ENCODE measurements at regions not wholly inside any gene's neighbourhood (a gene's known extent, or its start where the extent isn't known, plus 50 kb on each side); places are given as distances from the start of the nearest gene placed in this dataset.

DNA sequence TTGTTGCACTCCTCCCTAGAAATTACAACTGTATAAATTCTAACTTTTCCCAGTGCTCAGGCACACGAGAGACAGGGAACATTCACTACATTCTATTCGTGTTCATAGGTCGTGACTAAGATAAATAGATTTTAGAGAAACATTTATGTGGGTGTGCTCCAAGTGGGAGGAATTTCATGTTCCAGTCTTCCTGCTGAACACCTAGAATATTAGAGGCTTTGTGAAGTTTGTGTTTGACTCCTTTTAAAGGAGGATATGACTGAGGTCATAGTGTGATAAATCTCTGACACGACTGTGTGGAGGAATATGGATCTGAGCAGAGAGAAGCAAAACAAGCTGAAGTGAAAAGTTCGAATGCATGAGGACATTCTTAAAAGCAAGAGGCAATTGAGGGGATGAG, 355.3 kb downstream of the ZSWIM6 start:
- no peak for DNase-seq (ENCODE audit: low read depth)

GRCh38 chr5:61689153-61689846, 357.2 kb downstream of the ZSWIM6 start:
- DNase-seq (ENCODE audit: low read depth): no peak

DNA sequence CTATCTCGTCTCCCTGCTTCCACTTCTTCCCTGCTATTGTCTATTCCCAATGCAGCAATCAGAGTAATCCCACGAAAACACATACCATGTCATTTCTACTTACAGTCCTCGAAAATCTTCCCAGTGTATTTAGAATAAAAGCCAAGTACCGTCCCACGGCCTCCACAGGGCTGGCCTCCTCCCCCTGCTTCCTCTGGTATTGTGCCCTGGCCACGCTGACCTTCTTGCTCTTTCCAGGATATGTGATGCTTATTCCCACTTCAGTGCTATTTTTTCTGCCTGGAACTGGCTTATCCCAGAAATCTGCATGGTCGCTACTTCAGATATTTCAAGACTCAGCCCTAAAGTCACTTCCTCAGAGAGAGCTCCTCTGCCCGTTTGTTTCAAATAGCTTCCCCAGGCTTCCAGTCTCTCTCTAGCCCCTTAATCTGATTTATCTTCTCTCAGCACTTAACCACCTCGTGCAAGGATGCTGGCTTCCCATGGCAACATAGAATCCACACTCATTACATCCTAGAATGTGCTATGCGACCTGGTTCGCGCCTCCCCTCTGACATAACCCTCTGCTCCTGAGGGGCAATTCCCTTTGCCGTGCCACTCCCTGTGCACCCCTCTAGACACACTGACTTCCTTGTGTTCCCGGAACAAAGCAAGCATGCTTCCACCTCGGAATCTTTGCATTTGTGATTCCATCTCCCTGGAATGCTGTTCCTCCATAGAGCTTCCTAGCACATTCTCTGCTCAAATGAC, 365.9 kb downstream of the ZSWIM6 start:
- DNase-seq (ENCODE audit: low read depth): no peak

DNA sequence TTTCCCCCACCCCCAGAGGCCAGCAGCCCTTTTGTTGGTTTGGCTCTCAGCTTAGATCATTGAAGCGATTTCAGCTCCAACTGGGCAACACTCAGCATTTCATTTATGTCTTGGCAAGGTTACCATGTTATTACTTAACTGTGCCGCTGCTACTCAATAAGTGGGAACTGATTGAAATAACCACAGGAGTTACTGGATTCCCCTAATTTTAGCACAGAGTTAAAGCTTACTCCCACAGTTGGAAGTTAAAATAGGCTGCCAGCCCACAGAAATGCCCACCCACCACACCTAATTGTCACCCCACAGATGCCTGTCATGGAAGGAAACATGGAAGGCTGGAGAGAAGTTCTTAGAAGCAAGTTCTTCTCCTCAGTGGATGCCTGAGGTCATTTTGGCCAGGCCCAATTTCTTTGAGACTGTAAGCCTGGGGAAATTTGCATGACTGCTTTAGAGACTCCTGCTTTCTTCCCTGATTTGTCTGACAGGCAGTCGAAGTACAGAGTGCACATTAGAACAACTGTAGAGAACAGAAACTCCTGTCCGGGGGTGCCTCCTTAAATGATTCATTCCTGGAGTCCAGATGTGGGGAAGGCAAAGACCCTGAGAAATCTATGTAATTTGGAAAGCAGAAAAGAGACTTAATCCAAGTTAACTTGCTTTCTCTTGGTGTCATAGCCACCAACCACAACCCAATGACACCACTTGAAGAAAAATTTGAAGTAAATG, 370.0 kb downstream of the ZSWIM6 start:
- DNase-seq (ENCODE audit: low read depth): no peak

- DNase-seq (ENCODE audit: low read depth): no peak
These were observed 370.7 kb downstream of the ZSWIM6 start for GRCh38 chr5:61702784-61703183.

DNA sequence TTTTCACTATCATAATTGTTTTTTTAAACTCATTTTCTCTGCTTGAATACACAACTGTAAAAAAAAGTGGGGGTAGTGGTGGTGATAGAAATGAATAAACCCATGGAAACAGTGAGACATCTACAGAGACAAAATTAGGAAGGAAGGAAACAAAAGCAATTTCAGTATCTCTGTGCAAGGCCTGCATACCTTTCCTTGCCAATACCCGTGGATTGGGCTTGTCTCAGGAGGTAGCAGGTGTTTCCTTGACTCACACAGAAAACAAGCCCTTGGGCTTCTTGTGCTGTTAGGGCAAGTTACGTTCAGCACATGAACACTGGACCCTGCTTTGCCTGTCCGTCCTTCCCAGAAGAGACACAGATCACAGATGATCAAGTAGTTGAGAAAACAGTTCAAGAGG, 372.2 kb downstream of the ZSWIM6 start:
- DNase-seq (ENCODE audit: low read depth): no peak

GRCh38 chr5:61706751-61707150, 374.7 kb downstream of the ZSWIM6 start:
- DNase-seq (ENCODE audit: low read depth): no peak

DNA sequence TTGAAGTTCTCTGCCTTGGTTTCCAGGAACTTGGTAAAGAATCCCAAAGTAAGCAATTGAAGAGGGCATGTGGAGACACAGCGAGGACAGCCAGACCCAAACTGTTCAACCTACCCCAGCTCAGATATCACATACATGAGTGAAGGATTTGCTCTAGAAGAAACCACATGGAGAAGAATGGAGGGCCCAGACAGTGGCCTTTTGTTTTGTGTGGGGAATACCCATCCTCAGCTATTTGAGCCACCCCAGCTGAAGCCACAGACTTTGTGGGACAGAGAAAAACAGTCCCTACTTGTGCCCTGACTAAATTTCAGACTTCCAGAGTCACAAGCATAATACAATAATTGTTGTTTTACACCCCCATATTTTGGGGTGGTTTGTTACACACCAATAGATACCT, 387.1 kb downstream of the ZSWIM6 start:
- DNase-seq (ENCODE audit: low read depth): no peak

- no peak for DNase-seq (ENCODE audit: low read depth)
These were observed 388.8 kb downstream of the ZSWIM6 start for GRCh38 chr5:61720829-61721228.

GRCh38 chr5:61724102-61724501, 392.0 kb downstream of the ZSWIM6 start:
- no peak for DNase-seq (ENCODE audit: low read depth)

DNA sequence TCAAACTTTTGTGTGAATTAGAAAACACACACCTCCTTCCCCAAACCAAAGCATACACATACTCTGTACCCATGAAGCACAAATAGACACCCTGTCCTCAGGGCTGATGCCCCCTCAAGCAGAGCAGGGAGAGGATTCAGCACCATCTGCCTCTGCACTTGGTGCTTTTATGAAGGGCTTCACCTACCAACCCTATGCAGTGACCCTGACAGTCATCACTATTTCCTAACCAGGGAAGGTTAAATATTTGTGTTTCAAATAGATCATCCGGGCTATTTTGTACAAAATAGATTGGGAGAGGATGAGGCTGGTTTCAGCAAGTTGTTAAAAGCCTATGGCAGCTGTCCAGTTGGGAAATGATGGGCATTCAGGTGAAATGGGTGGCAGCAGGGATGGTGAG, 396.2 kb downstream of the ZSWIM6 start:
- no peak for DNase-seq (ENCODE audit: low read depth)

DNA sequence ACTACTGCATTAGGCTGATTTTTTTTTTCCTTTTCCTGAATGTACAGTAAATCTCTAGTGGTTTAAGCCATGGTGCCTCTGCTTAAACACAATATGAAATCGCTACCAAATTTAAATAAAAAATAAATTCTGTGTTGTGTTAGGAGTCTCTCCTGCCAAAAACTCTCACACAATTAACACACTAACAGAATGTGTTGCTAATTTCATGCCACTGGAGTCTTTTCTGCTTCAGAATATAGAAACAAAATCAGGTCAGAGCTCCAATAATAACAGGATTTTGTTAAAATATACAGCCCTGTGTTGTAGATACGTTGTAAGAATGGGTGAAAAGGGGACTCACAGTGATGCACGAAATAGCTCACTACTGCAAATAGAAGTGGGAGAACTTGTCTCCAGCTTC, 398.8 kb downstream of the ZSWIM6 start:
- no peak for DNase-seq (ENCODE audit: low read depth)

DNA sequence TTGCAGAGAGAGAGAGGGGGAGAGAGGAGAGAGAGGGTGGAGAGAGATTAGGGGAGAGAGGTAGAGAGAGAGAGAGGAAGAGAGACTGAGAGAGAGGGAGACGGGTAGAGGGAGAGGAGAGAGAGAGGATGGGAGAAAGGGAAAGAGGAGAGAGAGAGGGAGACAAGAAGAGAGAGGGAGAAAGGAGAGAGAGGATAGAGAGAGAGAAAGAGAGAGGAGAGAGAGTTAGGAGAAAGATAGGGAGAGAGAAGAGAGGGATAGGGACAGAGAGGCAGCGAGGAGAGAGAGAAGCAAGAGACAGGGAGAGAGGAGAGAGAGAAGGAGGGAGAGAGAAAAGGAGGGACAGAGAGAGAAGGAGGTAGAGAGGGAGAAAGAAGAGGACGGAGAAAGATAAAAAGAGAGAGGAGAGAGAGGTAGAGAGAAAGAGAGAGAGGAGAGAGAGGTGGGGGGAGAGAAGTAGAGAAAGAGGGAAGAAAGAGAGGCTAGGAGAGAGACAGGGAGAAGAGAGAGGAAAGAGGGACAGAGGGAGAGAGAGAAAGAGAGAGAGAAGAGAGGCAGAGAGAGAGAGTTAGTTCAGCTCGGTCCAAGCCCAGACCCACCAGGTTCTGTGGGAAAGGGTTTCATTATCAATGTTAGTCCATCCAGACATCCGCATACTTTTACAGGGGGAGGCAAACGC, 399.3 kb downstream of the ZSWIM6 start:
- DNase-seq (ENCODE audit: low read depth): no peak

DNA sequence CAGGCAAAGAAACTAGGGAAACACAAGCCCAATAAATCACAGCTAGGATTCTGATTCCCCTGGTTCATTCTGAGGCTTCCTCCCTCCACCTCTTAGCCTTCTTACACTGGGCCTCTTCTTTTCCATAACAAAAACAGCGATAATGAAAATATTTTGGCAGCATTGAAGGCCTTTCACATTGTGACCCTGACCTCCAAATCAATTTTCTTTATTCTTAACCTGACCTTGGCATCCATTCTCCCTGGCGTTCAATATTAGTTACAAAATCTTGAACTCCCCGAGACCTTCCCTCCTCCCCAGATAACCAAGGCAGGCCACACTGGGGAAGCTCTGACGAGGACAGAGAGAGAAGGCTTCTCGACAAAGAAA, 399.9 kb downstream of the ZSWIM6 start:
- no peak for DNase-seq (ENCODE audit: low read depth)

GRCh38 chr5:61732369-61732768, 400.3 kb downstream of the ZSWIM6 start:
- no peak for DNase-seq (ENCODE audit: low read depth)

- no peak for DNase-seq (ENCODE audit: low read depth)
These were observed 400.7 kb downstream of the ZSWIM6 start for GRCh38 chr5:61732796-61733195.

DNA sequence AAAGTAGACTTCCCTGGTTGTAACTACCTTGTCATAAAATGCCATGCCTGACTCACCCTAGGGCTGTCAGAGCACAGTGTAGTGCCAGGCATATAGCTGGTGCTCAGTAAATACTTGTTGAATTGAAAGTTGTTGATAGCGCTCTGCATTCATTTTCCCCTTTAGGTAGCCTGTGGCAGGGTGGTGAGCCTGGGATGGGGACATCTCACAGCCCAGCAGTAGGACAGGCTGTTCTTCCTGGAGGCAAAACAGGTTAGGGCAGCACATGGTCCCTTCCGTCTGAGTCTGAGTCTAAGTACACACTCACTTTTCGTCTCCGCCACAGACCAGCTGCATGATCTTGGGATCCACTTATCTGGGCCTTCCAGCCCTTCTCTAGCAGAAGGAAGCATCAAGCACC, 401.9 kb downstream of the ZSWIM6 start:
- DNase-seq (ENCODE audit: low read depth): no peak

- no peak for DNase-seq (ENCODE audit: low read depth)
These were observed 402.9 kb downstream of the ZSWIM6 start for GRCh38 chr5:61734966-61735365.

DNA sequence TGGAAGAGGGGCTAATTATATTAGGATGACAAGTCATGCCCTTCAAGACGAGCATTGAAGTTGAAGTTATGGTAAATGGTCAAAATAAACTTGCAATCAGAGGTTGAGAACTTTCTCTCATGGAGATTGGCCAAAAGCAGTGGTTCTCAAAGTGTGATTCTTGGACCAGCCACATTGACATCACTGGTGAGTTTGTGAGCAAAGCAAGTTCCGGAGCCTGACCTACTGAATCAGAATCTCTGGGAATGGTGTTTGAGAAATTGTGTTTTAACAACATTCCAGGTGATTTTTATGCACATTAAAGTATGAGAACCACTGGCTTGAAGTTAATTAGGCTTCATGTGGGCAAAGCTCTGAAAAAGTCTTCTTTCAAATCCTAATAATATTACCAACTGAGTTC, 403.5 kb downstream of the ZSWIM6 start:
- no peak for DNase-seq (ENCODE audit: low read depth)

- no peak for DNase-seq (ENCODE audit: low read depth)
These were observed 403.9 kb downstream of the ZSWIM6 start for GRCh38 chr5:61735995-61736394.

GRCh38 chr5:61737301-61737963, 405.4 kb downstream of the ZSWIM6 start:
- no peak for DNase-seq (ENCODE audit: low read depth)

DNA sequence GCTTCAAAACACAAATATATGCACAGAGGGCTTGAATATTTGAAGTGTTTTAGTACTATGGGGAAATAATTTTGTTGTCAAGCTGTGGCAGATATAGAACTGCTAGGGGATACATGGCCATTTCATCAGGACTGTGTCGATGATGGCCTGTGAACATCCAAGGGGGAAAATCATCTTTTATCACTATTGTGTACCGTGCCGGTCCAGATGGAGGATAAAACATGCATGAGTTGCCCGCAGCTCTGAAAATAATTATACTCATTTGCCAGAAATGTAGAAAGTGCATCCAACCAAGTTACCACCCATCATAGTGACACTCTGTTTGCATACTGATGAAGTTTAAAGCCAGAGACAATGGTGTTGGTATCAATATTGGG, 405.9 kb downstream of the ZSWIM6 start:
- no peak for DNase-seq (ENCODE audit: low read depth)

All from T-helper 22 cell (primary cell).